ENCODE measurements at regions not wholly inside any gene's neighbourhood (a gene's known extent, or its start where the extent isn't known, plus 50 kb on each side); places are given as distances from the start of the nearest gene placed in this dataset.

DNA sequence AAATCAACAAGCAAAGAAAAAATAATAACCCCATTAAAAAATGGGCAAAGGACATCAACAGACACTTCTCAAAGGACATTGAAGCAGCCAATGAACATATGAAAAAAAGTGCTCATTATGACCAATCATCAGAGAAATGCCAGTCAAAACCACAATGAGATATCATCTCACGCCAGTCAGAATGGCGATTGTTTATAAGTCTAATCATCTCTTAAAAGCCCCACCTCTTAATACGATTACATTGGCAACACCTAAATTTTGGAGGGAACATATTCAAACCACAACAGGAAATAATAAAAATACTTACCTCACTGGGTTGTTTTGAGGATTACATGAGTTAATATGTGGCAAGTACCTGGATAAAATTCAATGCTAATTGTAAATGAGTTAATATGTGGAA lies 57.1 kb upstream of the PLPPR4 start:
- TF ChIP-seq, protein P1, sequence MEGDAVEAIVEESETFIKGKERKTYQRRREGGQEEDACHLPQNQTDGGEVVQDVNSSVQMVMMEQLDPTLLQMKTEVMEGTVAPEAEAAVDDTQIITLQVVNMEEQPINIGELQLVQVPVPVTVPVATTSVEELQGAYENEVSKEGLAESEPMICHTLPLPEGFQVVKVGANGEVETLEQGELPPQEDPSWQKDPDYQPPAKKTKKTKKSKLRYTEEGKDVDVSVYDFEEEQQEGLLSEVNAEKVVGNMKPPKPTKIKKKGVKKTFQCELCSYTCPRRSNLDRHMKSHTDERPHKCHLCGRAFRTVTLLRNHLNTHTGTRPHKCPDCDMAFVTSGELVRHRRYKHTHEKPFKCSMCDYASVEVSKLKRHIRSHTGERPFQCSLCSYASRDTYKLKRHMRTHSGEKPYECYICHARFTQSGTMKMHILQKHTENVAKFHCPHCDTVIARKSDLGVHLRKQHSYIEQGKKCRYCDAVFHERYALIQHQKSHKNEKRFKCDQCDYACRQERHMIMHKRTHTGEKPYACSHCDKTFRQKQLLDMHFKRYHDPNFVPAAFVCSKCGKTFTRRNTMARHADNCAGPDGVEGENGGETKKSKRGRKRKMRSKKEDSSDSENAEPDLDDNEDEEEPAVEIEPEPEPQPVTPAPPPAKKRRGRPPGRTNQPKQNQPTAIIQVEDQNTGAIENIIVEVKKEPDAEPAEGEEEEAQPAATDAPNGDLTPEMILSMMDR (IDR thresholded peaks at IDR 0.05): no peak
- no peak for TF ChIP-seq POLR2A (IDR thresholded peaks at IDR 0.05)
- TF ChIP-seq POLR2AphosphoS5 (IDR thresholded peaks at IDR 0.05): no peak
- TF ChIP-seq EP300 (IDR thresholded peaks at IDR 0.05): no peak

Measured in sigmoid colon (tissue), 4 donors.